ENCODE measurements at regions not wholly inside any gene's neighbourhood (a gene's known extent, or its start where the extent isn't known, plus 50 kb on each side); places are given as distances from the start of the nearest gene placed in this dataset.

DNA sequence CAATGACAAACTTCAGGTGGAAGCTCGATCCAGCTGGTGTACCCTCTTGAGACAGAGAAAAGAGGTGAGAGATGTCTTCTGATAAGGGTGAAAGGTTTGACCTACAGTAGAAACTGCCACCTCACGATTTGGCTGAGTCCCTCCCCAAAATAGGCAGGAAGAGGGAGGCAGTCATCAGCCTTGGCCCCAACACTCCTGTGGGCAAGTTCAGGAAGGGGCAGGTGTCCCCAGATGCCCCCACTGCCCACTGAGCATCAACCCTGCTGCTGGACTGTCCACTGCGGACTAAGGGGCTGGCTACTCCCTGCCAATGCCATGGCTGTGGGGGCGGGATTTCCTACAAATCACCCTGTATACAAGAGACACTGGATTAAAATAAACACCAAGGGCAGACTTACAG, 441.4 kb downstream of the BUD13 start:
- no peak for TF ChIP-seq USF1 (IDR thresholded peaks at IDR 0.05)
- TF ChIP-seq, protein P1, sequence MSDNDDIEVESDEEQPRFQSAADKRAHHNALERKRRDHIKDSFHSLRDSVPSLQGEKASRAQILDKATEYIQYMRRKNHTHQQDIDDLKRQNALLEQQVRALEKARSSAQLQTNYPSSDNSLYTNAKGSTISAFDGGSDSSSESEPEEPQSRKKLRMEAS (IDR thresholded peaks at IDR 0.05): no peak
- TF ChIP-seq EP300 (IDR thresholded peaks at IDR 0.05; ENCODE audit: borderline replicate concordance): no peak
- TF ChIP-seq EGR1 (IDR thresholded peaks at IDR 0.05): no peak
- TF ChIP-seq CREB1 (IDR thresholded peaks at IDR 0.05; ENCODE audit: low read depth): no peak
- no peak for TF ChIP-seq TAF1 (IDR thresholded peaks at IDR 0.05; ENCODE audit: low read depth)

All from Ishikawa (cell line).